MG63 (cell line): ENCODE measurements at regions not wholly inside any gene's neighbourhood (a gene's known extent, or its start where the extent isn't known, plus 50 kb on each side); places are given as distances from the start of the nearest gene placed in this dataset.

Experiments
- DNase-seq: peaks from one replicate; pipeline ENCODE4 v3.0.0-alpha.2; 2020
- H3K27me3 ChIP-seq: fragments of 250-450 bp; sonication (Bioruptor Pico); 2 replicates; pipeline ENCODE4 v1.5.1; 2020; ENCODE audit warnings: mild to moderate bottlenecking, moderate library complexity
- H3K36me3 ChIP-seq: fragments of 250-450 bp; sonication (Bioruptor Pico); 2 replicates; pipeline ENCODE4 v1.5.1; 2020; ENCODE audit warnings: mild to moderate bottlenecking, moderate library complexity
- H3K4me3 ChIP-seq: fragments of 250-450 bp; sonication (Bioruptor Pico); 2 replicates; pipeline ENCODE4 v1.5.1; 2020; ENCODE audit warnings: mild to moderate bottlenecking, moderate library complexity
- H3K9me3 ChIP-seq: fragments of 250-450 bp; sonication (Bioruptor Pico); 2 replicates; pipeline ENCODE4 v1.5.1; 2020; ENCODE audit warnings: mild to moderate bottlenecking, moderate library complexity

DNA sequence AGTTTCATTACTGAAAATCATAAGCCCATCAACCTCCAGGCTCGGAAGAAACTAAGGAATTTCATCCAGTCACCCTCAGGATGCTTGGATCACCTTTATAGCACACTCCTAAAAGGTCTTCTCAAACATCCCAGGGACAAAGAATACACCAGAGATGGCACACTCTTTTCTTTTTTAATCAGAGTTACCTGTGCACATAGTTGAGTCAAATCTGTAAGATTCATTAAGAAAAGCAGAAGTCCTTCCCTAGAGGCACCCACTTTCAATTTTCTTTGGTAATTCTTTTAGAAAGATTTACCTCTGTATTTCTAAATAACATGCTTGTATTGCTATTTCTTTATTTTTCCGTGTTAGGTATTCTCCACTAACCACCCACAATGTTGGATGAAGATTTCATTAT lies 50.6 kb upstream of the IL6 start:
- Histone ChIP-seq H3K9me3 (no peaks in the 10 kb centered on the region), H3K27me3 (no peaks in the 10 kb centered on the region), H3K4me3 (no peak overlapping the region), H3K36me3 (no peaks in the 10 kb centered on the region)
- DNase-seq: no peak

- Histone ChIP-seq H3K4me3 (no peak overlapping the region), H3K36me3 (no peaks in the 10 kb centered on the region), H3K9me3 (no peaks in the 10 kb centered on the region), H3K27me3 (no peaks in the 10 kb centered on the region)
- no peak for DNase-seq
These were observed 51.1 kb upstream of the IL6 start for GRCh38 chr7:22675917-22676343.

DNA sequence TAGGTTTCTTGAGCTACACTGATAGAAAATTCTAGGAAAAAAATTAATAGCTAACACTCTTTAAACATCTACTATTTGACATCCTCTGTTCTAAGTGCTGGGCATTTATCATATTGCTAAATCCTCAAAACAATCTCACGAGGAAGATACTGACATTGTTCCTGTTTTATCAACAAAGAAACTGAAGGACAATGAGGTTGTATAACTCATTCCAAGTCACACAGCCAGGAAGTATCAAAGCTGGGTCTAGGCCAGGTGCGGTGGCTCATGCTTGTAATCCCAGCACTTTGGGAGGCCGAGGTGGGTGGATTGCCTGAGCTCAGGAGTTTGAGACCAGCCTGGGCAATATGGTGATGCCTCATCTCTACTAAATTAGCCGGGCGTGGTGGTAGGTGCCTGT lies 51.6 kb upstream of the IL6 start:
- Histone ChIP-seq H3K27me3 (no peaks in the 10 kb centered on the region), H3K9me3 (no peaks in the 10 kb centered on the region), H3K4me3 (no peak overlapping the region), H3K36me3 (no peaks in the 10 kb centered on the region)
- DNase-seq: peak; percentile 49

- peak; percentile 55 for DNase-seq
- Histone ChIP-seq H3K4me3 (no peak overlapping the region), H3K36me3 (no peaks in the 10 kb centered on the region), H3K9me3 (peaks cover 3% of the 10 kb centered on the region; the same call in 1 of the 2 replicates), H3K27me3 (no peaks in the 10 kb centered on the region)
These were observed 53.9 kb upstream of the IL6 start for GRCh38 chr7:22672846-22673680.

DNA sequence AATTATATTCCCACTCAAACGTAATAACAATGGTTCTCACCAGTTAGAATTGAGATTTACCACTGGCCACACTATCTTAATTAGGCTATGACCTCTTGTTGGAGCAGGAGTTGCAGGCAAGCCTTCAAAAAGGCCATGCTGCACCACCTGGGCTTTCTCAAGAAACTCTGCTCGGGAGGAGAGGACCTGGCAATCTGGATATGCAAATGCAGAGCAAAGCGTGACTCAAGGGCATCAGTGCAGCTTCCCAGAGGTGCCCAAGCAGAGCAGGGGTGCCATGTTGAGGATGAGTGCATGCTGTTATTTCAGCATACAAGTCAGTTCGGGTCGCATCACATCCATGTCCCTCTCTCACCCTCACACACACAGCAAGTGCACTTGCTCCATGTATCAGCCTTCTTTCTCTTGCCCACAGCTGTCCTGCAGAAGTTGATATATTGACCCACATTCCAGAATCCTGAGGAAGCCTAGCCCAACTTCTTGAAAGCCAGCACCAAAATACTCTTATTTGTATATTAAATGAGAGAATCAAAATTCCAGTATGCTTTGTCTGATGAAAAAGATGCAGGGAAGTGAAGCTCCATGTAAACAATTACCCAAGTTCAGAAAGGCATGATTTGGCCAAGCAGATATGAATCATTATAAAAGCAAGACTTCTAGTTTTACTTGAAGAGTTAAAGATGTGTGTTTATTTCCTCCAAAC lies 55.7 kb upstream of the IL6 start:
- no peaks in the 10 kb centered on the region for H3K36me3 ChIP-seq
- H3K4me3 ChIP-seq: no peak overlapping the region
- H3K27me3 ChIP-seq: no peaks in the 10 kb centered on the region
- peaks cover 3% of the 10 kb centered on the region; the same call in 1 of the 2 replicates for H3K9me3 ChIP-seq
- peak; percentile 36 for DNase-seq

GRCh38 chr7:22670422-22670815 lies 56.6 kb upstream of the IL6 start:
- H3K36me3 ChIP-seq: no peaks in the 10 kb centered on the region
- peaks cover 3% of the 10 kb centered on the region; the same call in 1 of the 2 replicates for H3K9me3 ChIP-seq
- H3K4me3 ChIP-seq: no peak overlapping the region
- H3K27me3 ChIP-seq: no peaks in the 10 kb centered on the region
- DNase-seq: peak; percentile 7

GRCh38 chr7:22669692-22670421 lies 57.1 kb upstream of the IL6 start:
- H3K9me3 ChIP-seq: peaks cover 3% of the 10 kb centered on the region; the same call in 1 of the 2 replicates
- no peak for DNase-seq
- no peaks in the 10 kb centered on the region for H3K27me3 ChIP-seq
- H3K4me3 ChIP-seq: no peak overlapping the region
- no peaks in the 10 kb centered on the region for H3K36me3 ChIP-seq

DNA sequence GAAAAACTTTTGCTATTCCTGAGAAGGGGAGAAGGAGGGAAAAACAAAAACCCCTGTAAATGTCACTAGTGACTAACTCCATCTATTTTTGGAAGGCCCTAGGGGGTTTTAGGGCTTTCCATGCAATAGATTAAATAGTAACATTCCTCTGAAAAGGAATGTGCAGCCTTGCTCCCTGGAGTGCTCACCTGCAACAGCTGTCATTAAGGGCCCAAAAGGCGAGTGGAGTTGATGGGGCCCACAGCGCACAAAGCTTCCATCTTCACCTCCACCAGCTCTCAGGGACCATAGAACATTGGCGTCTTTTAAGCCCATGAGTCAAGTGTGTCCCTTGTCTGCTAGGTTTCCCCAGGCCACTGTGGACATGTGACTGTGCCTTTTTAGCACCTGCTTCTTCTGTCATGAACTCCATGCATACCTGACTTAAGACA lies 58.0 kb upstream of the IL6 start:
- no peaks in the 10 kb centered on the region for H3K36me3 ChIP-seq

GRCh38 chr7:22667562-22668239 lies 59.3 kb upstream of the IL6 start:
- peaks cover 3% of the 10 kb centered on the region; the same call in 1 of the 2 replicates for H3K9me3 ChIP-seq
- no peaks in the 10 kb centered on the region for H3K27me3 ChIP-seq
- DNase-seq: peak; percentile 39
- H3K36me3 ChIP-seq: no peaks in the 10 kb centered on the region
- H3K4me3 ChIP-seq: no peak overlapping the region

More for the DNA sequence above, 58.0 kb upstream of the IL6 start:
- no peaks in the 10 kb centered on the region for H3K27me3 ChIP-seq
- peaks cover 3% of the 10 kb centered on the region; the same call in 1 of the 2 replicates for H3K9me3 ChIP-seq
- H3K4me3 ChIP-seq: no peak overlapping the region
- no peak for DNase-seq

DNA sequence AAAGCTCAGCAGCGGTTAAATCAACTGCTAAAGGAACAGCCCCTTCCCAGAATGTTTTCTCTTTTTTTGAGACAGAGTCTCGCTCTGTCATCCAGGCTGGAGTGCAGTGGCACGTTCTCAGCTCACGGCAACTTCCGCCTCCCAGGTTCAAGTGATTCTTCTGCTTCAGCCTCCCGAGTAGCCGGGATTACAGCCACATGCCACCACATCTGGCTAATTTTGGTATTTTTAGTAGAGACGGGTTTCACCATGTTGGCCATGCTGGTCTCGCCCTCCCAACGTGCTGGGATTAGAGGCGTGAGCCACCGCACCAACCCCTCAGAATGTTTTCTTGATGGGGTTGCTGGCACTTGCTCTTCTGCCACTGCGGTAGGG lies 59.8 kb upstream of the IL6 start:
- Histone ChIP-seq H3K9me3 (peaks cover 3% of the 10 kb centered on the region; the same call in 1 of the 2 replicates), H3K27me3 (no peaks in the 10 kb centered on the region), H3K36me3 (no peaks in the 10 kb centered on the region), H3K4me3 (no peak overlapping the region)
- DNase-seq: peak; percentile 30

DNA sequence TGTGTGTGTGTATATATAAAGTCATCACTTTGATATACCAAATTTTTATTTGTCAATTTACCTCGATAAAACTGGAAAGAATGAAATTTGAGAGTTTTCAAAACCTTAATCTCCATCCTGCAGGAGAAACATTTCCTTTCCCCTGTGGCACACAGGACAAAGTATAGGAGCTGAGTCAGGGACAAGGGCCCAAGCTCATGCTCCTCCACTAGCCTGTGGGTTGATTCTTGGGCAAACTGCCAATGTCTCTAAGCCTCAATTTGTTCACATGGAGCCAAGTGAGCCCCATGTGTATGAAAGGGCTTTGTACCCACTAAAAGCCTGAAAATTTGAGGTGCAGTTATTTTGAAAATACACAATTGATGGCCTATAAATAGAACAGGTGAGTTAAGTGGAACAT lies 60.3 kb upstream of the IL6 start:
- no peaks in the 10 kb centered on the region for H3K36me3 ChIP-seq
- DNase-seq: peak; percentile 45
- peaks cover 3% of the 10 kb centered on the region; the same call in 1 of the 2 replicates for H3K9me3 ChIP-seq
- no peak overlapping the region for H3K4me3 ChIP-seq
- no peaks in the 10 kb centered on the region for H3K27me3 ChIP-seq

DNA sequence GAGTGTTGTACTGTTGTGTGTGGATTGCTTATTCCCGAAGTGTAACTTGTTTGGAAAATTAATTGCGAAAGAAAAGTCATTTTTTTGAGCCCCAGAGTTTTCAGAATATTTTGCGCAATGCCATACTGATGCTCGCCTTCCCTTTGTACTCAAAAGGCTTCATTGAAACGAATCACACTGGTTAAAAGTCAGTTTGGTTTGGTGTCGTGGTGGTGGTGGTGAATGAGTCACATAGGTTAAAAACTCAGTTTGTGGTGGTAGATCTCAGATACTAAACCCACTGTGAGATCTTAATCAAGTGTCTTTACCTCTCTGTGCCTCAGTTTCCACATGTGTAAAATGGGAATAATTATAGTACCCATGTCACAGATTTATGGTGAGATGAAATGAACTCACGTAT lies 61.1 kb upstream of the IL6 start:
- DNase-seq: no peak

DNA sequence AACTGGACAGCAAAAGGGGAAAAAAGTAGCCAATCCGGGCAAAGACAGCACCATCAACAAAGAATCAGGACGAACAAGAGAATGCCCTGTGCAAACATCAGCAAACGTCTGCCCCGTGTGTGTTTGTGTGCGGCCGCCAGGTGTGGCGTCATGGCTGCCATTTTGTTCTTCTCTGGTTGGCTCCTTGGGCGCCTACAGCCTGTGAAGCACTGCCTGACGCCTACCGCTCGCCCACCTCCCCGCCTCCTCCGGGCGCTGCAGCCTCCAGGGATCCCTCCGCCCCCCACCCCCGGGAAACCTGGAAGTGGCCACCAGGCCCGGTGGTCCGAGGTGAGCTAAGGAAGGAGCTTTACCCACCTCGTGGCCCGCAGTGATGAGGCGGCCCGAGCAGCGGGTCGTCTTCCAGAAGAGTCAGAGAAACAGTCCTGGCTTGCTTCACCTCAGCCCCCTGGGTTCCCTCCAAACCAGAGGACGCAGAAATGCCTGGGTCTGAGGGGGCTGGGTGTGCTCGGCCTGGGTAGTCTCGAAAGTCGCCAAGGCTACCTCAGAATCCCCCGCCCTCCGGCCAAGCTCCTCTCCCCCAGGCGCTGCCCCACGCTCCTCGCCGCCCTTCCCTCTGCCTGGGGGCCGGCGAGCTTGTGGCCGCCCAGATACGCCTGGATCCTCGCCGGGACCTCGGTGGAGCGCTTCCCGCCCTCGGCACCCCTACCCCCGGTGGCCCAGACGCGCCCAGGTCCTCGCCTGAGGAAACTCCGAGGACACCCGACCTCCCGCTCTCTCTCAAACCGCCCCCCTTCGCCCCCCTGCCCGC lies 61.8 kb upstream of the IL6 start:
- no peaks in the 10 kb centered on the region for H3K36me3 ChIP-seq
- no peak for DNase-seq
- H3K4me3 ChIP-seq: no peak overlapping the region
- H3K9me3 ChIP-seq: peaks cover 3% of the 10 kb centered on the region; the same call in 1 of the 2 replicates
- H3K27me3 ChIP-seq: no peaks in the 10 kb centered on the region

More for the DNA sequence above, 61.1 kb upstream of the IL6 start:
- no peaks in the 10 kb centered on the region for H3K27me3 ChIP-seq
- H3K9me3 ChIP-seq: peaks cover 3% of the 10 kb centered on the region; the same call in 1 of the 2 replicates
- H3K4me3 ChIP-seq: no peak overlapping the region
- no peaks in the 10 kb centered on the region for H3K36me3 ChIP-seq

DNA sequence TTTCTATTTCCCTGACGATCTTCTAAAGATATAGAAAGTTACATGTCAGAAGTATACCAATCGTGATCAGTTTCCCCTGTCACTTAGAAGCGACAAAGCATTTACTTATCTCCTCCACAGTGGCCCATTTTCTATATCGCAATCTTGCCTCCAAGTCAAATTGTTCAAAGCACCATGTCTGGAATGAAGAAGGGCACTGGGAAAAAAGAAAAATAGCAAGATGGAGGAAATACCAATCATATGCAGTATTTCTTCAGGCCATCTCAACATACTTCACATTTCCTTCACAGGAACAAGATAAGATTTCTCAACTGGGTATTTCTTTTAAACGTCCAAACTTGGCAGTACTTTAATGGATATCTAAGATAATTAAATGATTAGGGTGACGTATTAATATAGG lies 63.3 kb upstream of the IL6 start:
- H3K9me3 ChIP-seq: peaks cover 3% of the 10 kb centered on the region; the same call in 1 of the 2 replicates
- H3K36me3 ChIP-seq: no peaks in the 10 kb centered on the region
- H3K27me3 ChIP-seq: no peaks in the 10 kb centered on the region
- H3K4me3 ChIP-seq: no peak overlapping the region
- no peak for DNase-seq

GRCh38 chr7:22663357-22663718 lies 63.7 kb upstream of the IL6 start:
- no peaks in the 10 kb centered on the region for H3K27me3 ChIP-seq
- peaks cover 4% of the 10 kb centered on the region for H3K9me3 ChIP-seq
- no peak for DNase-seq
- no peak overlapping the region for H3K4me3 ChIP-seq
- no peaks in the 10 kb centered on the region for H3K36me3 ChIP-seq
